PC-3 (cell line): ENCODE measurements at regions not wholly inside any gene's neighbourhood (a gene's known extent, or its start where the extent isn't known, plus 50 kb on each side); places are given as distances from the start of the nearest gene placed in this dataset.

ENCODE experiments used
- ATAC-seq: fragments of 200-7000 bp; cut with Tn5 transposase; 2 replicates; pipeline ENCODE4 v1.9.1; 2020; ENCODE audit warnings: mild to moderate bottlenecking, moderate library complexity
- BruUV-seq: library from RNA; stranded (reverse); fragments of 400-500 nt; replicated peaks from 2 replicates; lab custom pipeline; 2021; lab: Mats Ljungman, UMichigan
- CTCF ChIA-PET: fragments of 300-600 bp; sonication (Branson Sonifier 250); formaldehyde crosslinking; loops from one replicate; lab custom pipeline; 2022; ENCODE audit warnings: antibody characterized with exemption; lab: Charles Lee
- POLR2A ChIA-PET: fragments of 300-600 bp; sonication (Branson Sonifier 250); formaldehyde crosslinking; loops from one replicate; lab custom pipeline; 2022; ENCODE audit warnings: antibody characterized with exemption; ENCODE audit not compliant: unreplicated experiment; lab: Charles Lee
- DNase-seq: peaks from one replicate; pipeline ENCODE4 v3.0.0-alpha.2; 2015
- H2AFZ ChIP-seq: fragments of 300-600 bp; sonication (generic); 2 replicates; pipeline ENCODE4 v1.6.0; 2016; ENCODE audit warnings: antibody characterized with exemption, low read length
- H3F3A ChIP-seq: fragments of 300-600 bp; sonication (generic); one replicate; pipeline ENCODE4 v1.6.0; 2017; ENCODE audit warnings: antibody characterized with exemption, low read length, control low read depth, mild to moderate bottlenecking; ENCODE audit not compliant: unreplicated experiment
- H3K27ac ChIP-seq: fragments of 300-600 bp; sonication (generic); 2 replicates; pipeline ENCODE4 v1.5.1; 2016; ENCODE audit warnings: mild to moderate bottlenecking, low read length
- H3K27me3 ChIP-seq: fragments of 300-600 bp; sonication (generic); 2 replicates; pipeline ENCODE4 v1.6.1; 2016; ENCODE audit warnings: low read length, mixed read lengths
- H3K36me3 ChIP-seq: fragments of 300-600 bp; sonication (generic); 2 replicates; pipeline ENCODE4 v1.6.1; 2016; ENCODE audit warnings: low read depth, mixed run types, low read length, mixed read lengths
- H3K4me1 ChIP-seq: fragments of 300-600 bp; sonication (generic); 2 replicates; pipeline ENCODE4 v1.5.1; 2016; ENCODE audit warnings: low read length; ENCODE audit not compliant: insufficient read depth
- H3K4me2 ChIP-seq: fragments of 300-600 bp; sonication (generic); 2 replicates; pipeline ENCODE4 v1.6.0; 2016; ENCODE audit warnings: low read length
- H3K4me3 ChIP-seq: fragments of 300-600 bp; sonication (generic); 2 replicates; pipeline ENCODE4 v1.5.1; 2016; ENCODE audit warnings: mild to moderate bottlenecking, low read length, mixed read lengths
- H3K79me2 ChIP-seq: fragments of 300-600 bp; sonication (generic); 2 replicates; pipeline ENCODE4 v1.6.1; 2017; ENCODE audit warnings: low read length, mixed read lengths
- H3K9ac ChIP-seq: fragments of 300-600 bp; sonication (generic); 2 replicates; pipeline ENCODE4 v1.6.0; 2016; ENCODE audit warnings: mild to moderate bottlenecking, low read length
- H3K9me2 ChIP-seq: fragments of 300-600 bp; sonication (generic); replicated peaks from 2 replicates; pipeline ENCODE4 v1.6.1; 2016; ENCODE audit warnings: mixed run types, low read length, mixed read lengths
- H3K9me3 ChIP-seq: fragments of 300-600 bp; sonication (generic); 2 replicates; pipeline ENCODE4 v1.6.1; 2016; ENCODE audit warnings: low read length, mixed read lengths
- H4K20me1 ChIP-seq: fragments of 300-600 bp; sonication (generic); 2 replicates; pipeline ENCODE4 v1.6.1; 2016; ENCODE audit warnings: low read length, mixed read lengths
- EZH2 ChIP-seq: fragments of 300-600 bp; sonication (generic); IDR thresholded peaks from one replicate; pipeline ENCODE4 v1.6.1; 2017; ENCODE audit warnings: antibody characterized with exemption, mild to moderate bottlenecking, low read length; ENCODE audit not compliant: unreplicated experiment
- EZH2phosphoT487 ChIP-seq: fragments of 300-600 bp; sonication (generic); IDR thresholded peaks from 2 replicates; pipeline ENCODE4 v1.6.1; 2018; ENCODE audit warnings: mild to moderate bottlenecking, antibody characterized with exemption, low read length, borderline replicate concordance
- intact Hi-C: fragments of 100-400 bp; cut with micrococcal nuclease; formaldehyde crosslinking; loops from 2 replicates; pipeline ENCODE4 v1.9.0; 2023
- TF ChIP-seq, protein P1 (sequence below): fragments of 300-600 bp; sonication (generic); conservative IDR thresholded peaks from 2 replicates; pipeline ENCODE4 v1.5.1; 2017; ENCODE audit warnings: antibody characterized with exemption, low read depth, mild to moderate bottlenecking, low read length

DNA sequence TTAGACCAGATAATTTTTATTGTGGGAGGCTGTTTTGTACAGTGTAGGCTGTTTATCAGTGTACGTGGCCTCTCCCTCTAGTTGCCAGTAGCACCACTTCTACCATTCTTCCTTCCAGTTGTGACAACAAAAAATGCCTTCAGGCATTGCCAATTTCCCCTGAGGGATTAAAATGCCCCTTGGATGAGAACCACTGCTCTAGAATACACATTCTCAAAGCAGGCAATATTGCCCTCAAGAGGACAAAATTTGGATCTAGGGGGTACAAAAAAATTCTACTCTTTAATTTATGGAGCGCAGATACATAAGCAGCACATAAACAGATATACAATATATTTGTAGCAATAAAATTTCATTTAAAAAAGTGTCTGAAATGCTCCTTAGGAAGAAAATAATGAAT lies 674.6 kb downstream of the PTPRC start:
- Histone ChIP-seq H4K20me1 (no peaks in the 10 kb centered on the region), H3K27me3 (no peaks in the 10 kb centered on the region), H3K79me2 (no peaks in the 10 kb centered on the region), H3K4me2 (no peak overlapping the region), H3K36me3 (no peaks in the 10 kb centered on the region), H3K4me3 (no peak overlapping the region), H3K9ac (no peak overlapping the region), H3K4me1 (no peaks in the 10 kb centered on the region), H3K27ac (no peak overlapping the region), H3K9me2 (no peaks in the 10 kb centered on the region), H3F3A (no peaks in the 10 kb centered on the region), H3K9me3 (no peaks in the 10 kb centered on the region), H2AFZ (no peak overlapping the region)
- POLR2A ChIA-PET = no interaction called here
- CTCF ChIA-PET = no interaction called here
- intact Hi-C loops = no loop called here
- no peak for DNase-seq
- BruUV-seq = no TSS peak
- no peak for ATAC-seq
- no peak for TF ChIP-seq EZH2phosphoT487
- TF ChIP-seq, protein P1, sequence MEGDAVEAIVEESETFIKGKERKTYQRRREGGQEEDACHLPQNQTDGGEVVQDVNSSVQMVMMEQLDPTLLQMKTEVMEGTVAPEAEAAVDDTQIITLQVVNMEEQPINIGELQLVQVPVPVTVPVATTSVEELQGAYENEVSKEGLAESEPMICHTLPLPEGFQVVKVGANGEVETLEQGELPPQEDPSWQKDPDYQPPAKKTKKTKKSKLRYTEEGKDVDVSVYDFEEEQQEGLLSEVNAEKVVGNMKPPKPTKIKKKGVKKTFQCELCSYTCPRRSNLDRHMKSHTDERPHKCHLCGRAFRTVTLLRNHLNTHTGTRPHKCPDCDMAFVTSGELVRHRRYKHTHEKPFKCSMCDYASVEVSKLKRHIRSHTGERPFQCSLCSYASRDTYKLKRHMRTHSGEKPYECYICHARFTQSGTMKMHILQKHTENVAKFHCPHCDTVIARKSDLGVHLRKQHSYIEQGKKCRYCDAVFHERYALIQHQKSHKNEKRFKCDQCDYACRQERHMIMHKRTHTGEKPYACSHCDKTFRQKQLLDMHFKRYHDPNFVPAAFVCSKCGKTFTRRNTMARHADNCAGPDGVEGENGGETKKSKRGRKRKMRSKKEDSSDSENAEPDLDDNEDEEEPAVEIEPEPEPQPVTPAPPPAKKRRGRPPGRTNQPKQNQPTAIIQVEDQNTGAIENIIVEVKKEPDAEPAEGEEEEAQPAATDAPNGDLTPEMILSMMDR = no peak
- no peak for TF ChIP-seq EZH2

DNA sequence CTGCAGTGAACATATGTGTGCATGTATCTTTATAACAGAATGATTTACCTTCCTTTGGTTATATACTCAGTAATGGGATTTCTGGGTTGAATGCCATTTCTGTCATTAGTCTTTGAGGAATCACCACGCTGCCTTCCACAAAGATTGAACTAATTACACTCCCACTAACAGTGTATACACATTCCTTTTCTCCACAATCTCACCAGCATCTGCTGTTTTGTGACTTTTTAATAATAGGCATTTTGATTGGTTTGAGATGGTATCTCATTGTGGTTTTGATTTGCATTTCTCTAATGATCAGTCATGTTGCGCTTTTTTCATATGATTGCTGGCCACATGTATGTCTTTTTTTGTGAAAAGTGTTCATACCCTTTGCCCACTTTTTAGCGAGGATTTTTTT lies 680.5 kb downstream of the PTPRC start:
- H3K27me3 ChIP-seq = no peaks in the 10 kb centered on the region
- ChIA-PET CTCF (no interaction called here), POLR2A (no interaction called here)
- no peaks in the 10 kb centered on the region for H3K9me3 ChIP-seq
- no peak for ATAC-seq
- H3K9me2 ChIP-seq = no peaks in the 10 kb centered on the region
- no peaks in the 10 kb centered on the region for H4K20me1 ChIP-seq
- no peak overlapping the region for H3K27ac ChIP-seq
- no peak overlapping the region for H2AFZ ChIP-seq
- no peaks in the 10 kb centered on the region for H3K79me2 ChIP-seq
- no peaks in the 10 kb centered on the region for H3K36me3 ChIP-seq
- no peak overlapping the region for H3K4me3 ChIP-seq
- DNase-seq = no peak
- no peaks in the 10 kb centered on the region for H3K4me1 ChIP-seq
- H3K4me2 ChIP-seq = no peak overlapping the region
- no peaks in the 10 kb centered on the region for H3F3A ChIP-seq
- no TSS peak for BruUV-seq
- no peak for TF ChIP-seq EZH2
- TF ChIP-seq, protein P1 = no peak
- TF ChIP-seq EZH2phosphoT487 = no peak
- no peak overlapping the region for H3K9ac ChIP-seq
- intact Hi-C loops = no loop called here

GRCh38 chr1:199322278-199322677 lies 683.4 kb downstream of the PTPRC start:
- Histone ChIP-seq H3F3A (no peaks in the 10 kb centered on the region), H3K9me3 (no peaks in the 10 kb centered on the region), H3K4me3 (no peak overlapping the region), H3K9ac (no peak overlapping the region), H2AFZ (no peak overlapping the region), H3K27ac (no peak overlapping the region), H4K20me1 (no peaks in the 10 kb centered on the region), H3K27me3 (no peaks in the 10 kb centered on the region), H3K79me2 (no peaks in the 10 kb centered on the region), H3K4me1 (no peaks in the 10 kb centered on the region), H3K36me3 (no peaks in the 10 kb centered on the region), H3K9me2 (no peaks in the 10 kb centered on the region), H3K4me2 (no peak overlapping the region)
- intact Hi-C loops = no loop called here
- ATAC-seq (no peak), DNase-seq (no peak)
- no TSS peak for BruUV-seq
- ChIA-PET CTCF (no interaction called here), POLR2A (no interaction called here)
- TF ChIP-seq EZH2 (no peak), EZH2phosphoT487 (no peak)
- TF ChIP-seq, protein P1 = no peak
